HEK293T (cell line): ENCODE measurements at regions not wholly inside any gene's neighbourhood (a gene's known extent, or its start where the extent isn't known, plus 50 kb on each side); places are given as distances from the start of the nearest gene placed in this dataset.

Experiments used
- ARNT ChIP-seq: fragments of 450-650 bp; IDR thresholded peaks from 2 replicates; pipeline ENCODE4 v1.6.1; 2017; ENCODE audit warnings: mild to moderate bottlenecking
- BHLHE40 ChIP-seq: fragments of 450-650 bp; IDR thresholded peaks from 2 replicates; pipeline ENCODE4 v1.6.1; 2016; ENCODE audit warnings: mild to moderate bottlenecking, moderate library complexity, borderline replicate concordance
- CTBP1 ChIP-seq: fragments of 450-650 bp; IDR thresholded peaks from 2 replicates; pipeline ENCODE4 v1.6.1; 2016; ENCODE audit warnings: borderline replicate concordance
- ELF4 ChIP-seq: fragments of 450-650 bp; IDR thresholded peaks from 2 replicates; pipeline ENCODE4 v1.6.1; 2017; ENCODE audit warnings: antibody characterized with exemption
- FOXA1 ChIP-seq: fragments of 450-650 bp; IDR thresholded peaks from 2 replicates; pipeline ENCODE4 v1.6.1; 2016; ENCODE audit warnings: mild to moderate bottlenecking
- FOXK2 ChIP-seq: fragments of 450-650 bp; IDR thresholded peaks from 2 replicates; pipeline ENCODE4 v1.6.1; 2016; ENCODE audit warnings: mild to moderate bottlenecking
- HDGF ChIP-seq: fragments of 450-650 bp; IDR thresholded peaks from 2 replicates; pipeline ENCODE4 v1.6.1; 2017; ENCODE audit warnings: antibody characterized with exemption, borderline replicate concordance
- L3MBTL2 ChIP-seq: fragments of 450-650 bp; conservative IDR thresholded peaks from 2 replicates; pipeline ENCODE4 v1.6.1; 2016; ENCODE audit warnings: mild to moderate bottlenecking
- NFRKB ChIP-seq: fragments of 450-650 bp; IDR thresholded peaks from 2 replicates; pipeline ENCODE4 v1.6.1; 2016; ENCODE audit warnings: mild to moderate bottlenecking, moderate library complexity
- PKNOX1 ChIP-seq: fragments of 450-650 bp; IDR thresholded peaks from 2 replicates; pipeline ENCODE4 v1.6.1; 2016
- SP1 ChIP-seq: fragments of 450-650 bp; IDR thresholded peaks from 2 replicates; pipeline ENCODE4 v1.6.1; 2017
- SUZ12 ChIP-seq: fragments of 450-650 bp; IDR thresholded peaks from 2 replicates; pipeline ENCODE4 v1.6.1; 2016; ENCODE audit warnings: mild to moderate bottlenecking
- TARDBP ChIP-seq: fragments of 450-650 bp; IDR thresholded peaks from 2 replicates; pipeline ENCODE4 v1.6.1; 2016
- ZNF384 ChIP-seq: fragments of 450-650 bp; IDR thresholded peaks from 2 replicates; pipeline ENCODE4 v1.6.1; 2016

GRCh38 chr1:239260842-239261241 is 125.5 kb upstream of the CHRM3 start:
- TF ChIP-seq SP1 (no peak), NFRKB (no peak), CTBP1 (no peak), SUZ12 (no peak), FOXA1 (no peak), FOXK2 (no peak), L3MBTL2 (no peak), BHLHE40 (no peak), TARDBP (no peak), ZNF384 (no peak), ARNT (no peak), PKNOX1 (no peak), ELF4 (no peak), HDGF (no peak)
